ENCODE measurements at regions not wholly inside any gene's neighbourhood (a gene's known extent, or its start where the extent isn't known, plus 50 kb on each side); places are given as distances from the start of the nearest gene placed in this dataset.
"Not testable (repeated sequence)": the region's sequence is repeated elsewhere in the genome, so short reads cannot be mapped to it uniquely, and the experiment has no call there.

- not testable (repeated sequence) for TF ChIP-seq CTCF, EP300, POLR2A, POLR2AphosphoS5 (IDR thresholded peaks at IDR 0.05)
Measured at GRCh38 chr13:59076386-59076785, 1087.3 kb downstream of the DIAPH3 start.

Measured in gastroesophageal sphincter (tissue), 3 donors.